Adrenal gland (tissue), 9 donors: ENCODE measurements at regions not wholly inside any gene's neighbourhood (a gene's known extent, or its start where the extent isn't known, plus 50 kb on each side); places are given as distances from the start of the nearest gene placed in this dataset.

Experiments
- DNase-seq, 7 donors: peaks; one replicate each; pipeline ENCODE4 v3.0.0-alpha.2; 2019 to 2020
- H3K27ac ChIP-seq, 5 donors: fragments of 200-600 bp; sonication (generic) in 4 of 5; 1 replicate in 3 of 5; 2 replicates in 2 of 5; pipeline versions ENCODE4 v1.5.1 to v1.8.0; 2016 to 2020; ENCODE audit warnings: mild to moderate bottlenecking in 1 of 5
- H3K27me3 ChIP-seq: fragments of 200-600 bp; 2 replicates; pipeline ENCODE4 v1.8.0; 2021
- H3K36me3 ChIP-seq, 2 donors: fragments of 200-600 bp; replicated peaks in 1 of 2; 1 replicate in 1 of 2; 2 replicates in 1 of 2; pipeline versions ENCODE4 v1.5.1 to v1.8.0; 2018 to 2022
- H3K4me1 ChIP-seq, 2 donors: fragments of 200-600 bp; replicated peaks in 1 of 2; 1 replicate in 1 of 2; 2 replicates in 1 of 2; pipeline versions ENCODE4 v1.5.1 to v1.8.0; 2018 to 2021
- H3K4me3 ChIP-seq, 4 donors: fragments of 200-600 bp; sonication (generic) in 3 of 4; one replicate each; pipeline ENCODE4 v1.5.1; 2016 to 2018
- H3K9me3 ChIP-seq, 3 donors: fragments of 200-600 bp; sonication (generic) in 1 of 3; replicated peaks in 1 of 3; 1 replicate in 2 of 3; 2 replicates in 1 of 3; pipeline versions ENCODE4 v1.5.1 to v1.8.0; 2016 to 2021
- POLR2A ChIP-seq, 2 donors: fragments of 450-650 bp; IDR thresholded peaks; one replicate each; pipeline ENCODE4 v1.6.1; 2017; ENCODE audit warnings: antibody characterized with exemption in 2 of 2, mild to moderate bottlenecking in 2 of 2, moderate library complexity in 1 of 2
- WGBS, 4 donors: extraction: QIAGEN DNeasy Blood & Tissue Kit in 2 of 4; methylation state at CpG; one replicate each; pipeline versions ENCODE4 v1.1.5 to v1.1.7; 2013 to 2017; 5-methylcytosine and 5-hydroxymethylcytosine counted together
- intact Hi-C, 2 donors: fragments of 100-400 bp; cut with DNase I; formaldehyde crosslinking; loops; one replicate each; pipeline versions ENCODE4 v1.14.1 to v1.15.0; 2022 to 2023
- TF ChIP-seq, protein P1 (sequence below), 6 experiments: fragments of 450-650 bp in 4 of 6; fragments of 200-600 bp in 2 of 6; sonication (generic) in 1 of 6; IDR thresholded peaks; 1 replicate in 5 of 6; 2 replicates in 1 of 6; pipeline versions ENCODE4 v1.5.1 to v1.8.0; 2016 to 2021; ENCODE audit warnings: antibody characterized with exemption in 6 of 6, mild to moderate bottlenecking in 2 of 6, moderate library complexity in 1 of 6
- donor health status: healthy with polysubstance abuse.
- donor health status: Bipolar disorder and iron deficiency.
- donor health status: DM: yes; HTN: yes; CAD: no.
- donor health status: DM: no; HTN: no; CAD: no.
- donor health status: DM: no; HTN: no; CAD: no.

DNA sequence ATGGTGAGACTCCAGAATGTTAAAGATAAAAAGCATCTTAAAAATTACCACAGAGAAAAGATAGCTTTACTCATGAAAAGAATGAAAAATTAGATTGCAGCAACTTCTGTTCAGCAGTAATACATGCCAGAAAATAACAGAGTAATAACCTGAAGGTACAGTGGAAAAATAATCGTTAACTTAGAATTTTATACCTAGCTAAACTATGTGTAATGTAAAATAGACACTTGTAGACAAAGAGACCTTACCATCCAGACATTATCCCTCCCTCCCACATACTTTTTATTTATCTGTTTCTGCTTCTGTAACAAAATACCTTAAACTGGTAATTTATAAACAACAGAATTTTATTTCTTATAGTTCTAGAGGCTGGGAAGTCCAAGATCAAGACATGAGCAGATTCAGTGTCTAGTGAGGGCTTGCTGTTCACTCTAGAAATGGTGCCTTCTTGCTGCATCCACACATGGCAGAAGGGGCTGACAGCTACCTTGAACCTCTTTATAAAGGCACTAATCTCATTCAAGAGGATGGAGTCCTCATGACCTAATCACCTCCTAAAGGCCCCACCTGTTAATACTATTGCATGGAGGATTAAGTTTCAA, 90.7 kb downstream of the COL6A6 start:
- no peak for DNase-seq
- H3K4me3 ChIP-seq, result no peak overlapping the region
- no peak for TF ChIP-seq POLR2A (IDR thresholded peaks at IDR 0.05)
- TF ChIP-seq, protein P1, sequence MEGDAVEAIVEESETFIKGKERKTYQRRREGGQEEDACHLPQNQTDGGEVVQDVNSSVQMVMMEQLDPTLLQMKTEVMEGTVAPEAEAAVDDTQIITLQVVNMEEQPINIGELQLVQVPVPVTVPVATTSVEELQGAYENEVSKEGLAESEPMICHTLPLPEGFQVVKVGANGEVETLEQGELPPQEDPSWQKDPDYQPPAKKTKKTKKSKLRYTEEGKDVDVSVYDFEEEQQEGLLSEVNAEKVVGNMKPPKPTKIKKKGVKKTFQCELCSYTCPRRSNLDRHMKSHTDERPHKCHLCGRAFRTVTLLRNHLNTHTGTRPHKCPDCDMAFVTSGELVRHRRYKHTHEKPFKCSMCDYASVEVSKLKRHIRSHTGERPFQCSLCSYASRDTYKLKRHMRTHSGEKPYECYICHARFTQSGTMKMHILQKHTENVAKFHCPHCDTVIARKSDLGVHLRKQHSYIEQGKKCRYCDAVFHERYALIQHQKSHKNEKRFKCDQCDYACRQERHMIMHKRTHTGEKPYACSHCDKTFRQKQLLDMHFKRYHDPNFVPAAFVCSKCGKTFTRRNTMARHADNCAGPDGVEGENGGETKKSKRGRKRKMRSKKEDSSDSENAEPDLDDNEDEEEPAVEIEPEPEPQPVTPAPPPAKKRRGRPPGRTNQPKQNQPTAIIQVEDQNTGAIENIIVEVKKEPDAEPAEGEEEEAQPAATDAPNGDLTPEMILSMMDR (IDR thresholded peaks at IDR 0.05), result no peak
- no peaks in the 10 kb centered on the region for H3K27me3 ChIP-seq
- no peak overlapping the region for H3K27ac ChIP-seq
- H3K36me3 ChIP-seq, result no peaks in the 10 kb centered on the region
- no peaks in the 10 kb centered on the region for H3K9me3 ChIP-seq
- 87 to 94% (median 90%) methylated on average over 1 of the region's 1 CpG for WGBS, 4 donors
- no peaks in the 10 kb centered on the region for H3K4me1 ChIP-seq
- intact Hi-C loops, result no loop called here

GRCh38 chr3:130609166-130609979, 92.4 kb downstream of the COL6A6 start:
- peak in 6 of 7 donors; percentile 4 to 50 (median 18) for DNase-seq
- H3K4me1 ChIP-seq, result no peaks in the 10 kb centered on the region
- H3K27me3 ChIP-seq, result no peaks in the 10 kb centered on the region
- H3K9me3 ChIP-seq, result no peaks in the 10 kb centered on the region
- no peak overlapping the region for H3K4me3 ChIP-seq
- no peak overlapping the region for H3K27ac ChIP-seq
- TF ChIP-seq POLR2A (IDR thresholded peaks at IDR 0.05), result no peak
- TF ChIP-seq, protein P1 (IDR thresholded peaks at IDR 0.05), result no peak
- no peaks in the 10 kb centered on the region for H3K36me3 ChIP-seq
- intact Hi-C loops, result no loop called here
- 39 to 48% (median 43%) methylated on average over 3 of the region's 3 CpGs for WGBS, 4 donors

DNA sequence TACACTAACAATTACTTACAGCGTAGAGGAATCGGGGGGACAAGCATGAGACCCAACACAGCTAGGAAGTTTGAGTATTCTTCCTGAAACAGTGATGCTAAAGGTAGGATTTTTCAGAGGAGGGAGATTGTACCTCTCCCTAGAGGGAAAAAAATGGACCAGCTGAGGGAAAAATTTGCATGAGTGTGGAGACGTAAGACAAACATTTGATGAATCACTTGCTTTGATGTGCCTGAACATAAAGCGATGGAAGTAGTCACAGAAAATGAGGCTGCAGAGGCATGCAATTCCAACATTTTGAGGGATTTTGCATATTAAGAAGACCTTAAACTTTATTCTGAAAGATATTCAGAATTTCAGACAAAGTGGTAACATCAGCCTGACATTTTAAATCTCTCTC, 102.2 kb downstream of the COL6A6 start:
- intact Hi-C loops, result no loop called here
- WGBS, 4 donors, result 77 to 93% (median 81%) methylated on average over 4 of the region's 4 CpGs
- H3K27me3 ChIP-seq, result peaks cover 7% of the 10 kb centered on the region

DNA sequence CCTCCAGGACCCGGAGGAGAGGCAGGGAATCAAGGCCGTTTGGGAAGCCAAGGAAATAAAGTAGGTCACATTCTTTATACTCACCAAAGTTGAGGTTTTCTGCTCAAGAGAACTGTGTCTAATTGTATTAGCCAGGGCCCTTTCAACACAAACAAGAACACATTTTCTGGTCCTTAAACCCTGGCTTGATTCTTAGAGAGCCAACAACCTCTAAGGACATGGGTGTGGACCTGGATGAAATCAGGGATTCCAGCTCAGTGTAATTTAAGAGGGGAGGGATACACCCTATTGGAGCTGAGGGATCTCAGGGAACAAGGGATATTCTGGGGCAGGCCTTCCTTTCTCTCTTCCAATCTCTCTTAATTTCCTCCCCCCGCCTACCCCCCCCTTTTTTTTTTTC, 104.8 kb downstream of the COL6A6 start:
- H3K27me3 ChIP-seq, result no peaks in the 10 kb centered on the region
- H3K4me1 ChIP-seq, result no peaks in the 10 kb centered on the region
- H3K9me3 ChIP-seq, result no peaks in the 10 kb centered on the region
- WGBS, 4 donors, result 31 to 44% (median 40%) methylated on average over 3 of the region's 3 CpGs
- intact Hi-C loops, result no loop called here
- DNase-seq, result no peak
- no peaks in the 10 kb centered on the region for H3K36me3 ChIP-seq
- TF ChIP-seq, protein P1 (IDR thresholded peaks at IDR 0.05), result no peak
- no peak for TF ChIP-seq POLR2A (IDR thresholded peaks at IDR 0.05)
- H3K4me3 ChIP-seq, result no peak overlapping the region
- H3K27ac ChIP-seq, result no peak overlapping the region

More for the DNA sequence above, 102.2 kb downstream of the COL6A6 start:
- no peaks in the 10 kb centered on the region for H3K36me3 ChIP-seq
- TF ChIP-seq, protein P1 (IDR thresholded peaks at IDR 0.05), result no peak
- no peak for TF ChIP-seq POLR2A (IDR thresholded peaks at IDR 0.05)
- H3K9me3 ChIP-seq, result no peaks in the 10 kb centered on the region
- H3K4me1 ChIP-seq, result no peaks in the 10 kb centered on the region
- H3K27ac ChIP-seq, result no peak overlapping the region
- no peak for DNase-seq
- no peak overlapping the region for H3K4me3 ChIP-seq
